Prostate gland (tissue), 2 donors: ENCODE measurements at regions not wholly inside any gene's neighbourhood (a gene's known extent, or its start where the extent isn't known, plus 50 kb on each side); places are given as distances from the start of the nearest gene placed in this dataset.

Experiments used
- DNase-seq: peaks from one replicate; pipeline ENCODE4 v3.0.0-alpha.2; 2019; ENCODE audit warnings: low spot score
- H3K27ac ChIP-seq, 2 donors: fragments of 200-600 bp; sonication (generic); 2 replicates each; pipeline ENCODE4 v1.5.1; 2017 to 2019
- H3K27me3 ChIP-seq: fragments of 200-600 bp; sonication (generic); replicated peaks from 2 replicates; pipeline ENCODE4 v1.5.1; 2019; ENCODE audit not compliant: insufficient read depth
- H3K36me3 ChIP-seq, 2 donors: fragments of 200-600 bp; sonication (generic); 1 replicate in 1 of 2; 2 replicates in 1 of 2; pipeline versions ENCODE4 v1.5.1 to v1.8.1; 2017 to 2019
- H3K4me1 ChIP-seq: fragments of 200-600 bp; sonication (generic); replicated peaks from 2 replicates; pipeline ENCODE4 v1.5.1; 2019
- H3K4me3 ChIP-seq, 2 donors: fragments of 200-600 bp; sonication (generic); 2 replicates each; pipeline ENCODE4 v1.5.1; 2017 to 2019
- H3K9me3 ChIP-seq: fragments of 200-600 bp; sonication (generic); 2 replicates; pipeline ENCODE4 v1.5.1; 2017
- POLR2A ChIP-seq: fragments of 450-650 bp; IDR thresholded peaks from one replicate; pipeline ENCODE4 v1.6.1; 2016; ENCODE audit warnings: antibody characterized with exemption, mild to moderate bottlenecking
- POLR2AphosphoS5 ChIP-seq: sonication (generic); formaldehyde crosslinking; IDR thresholded peaks from one replicate; pipeline ENCODE4 v1.6.1; 2017; ENCODE audit warnings: antibody characterized with exemption
- WGBS: methylation state at CpG from one replicate; pipeline ENCODE4 v1.1.5; 2018; 5-methylcytosine and 5-hydroxymethylcytosine counted together
- intact Hi-C: fragments of 100-400 bp; cut with DNase I; formaldehyde crosslinking; loops from one replicate; pipeline ENCODE4 v1.14.2; 2022
- TF ChIP-seq, protein P1 (sequence below), 4 experiments: fragments of 200-600 bp in 2 of 4; fragments of 450-650 bp in 2 of 4; sonication (generic) in 2 of 4; IDR thresholded peaks; 1 replicate in 3 of 4; 2 replicates in 1 of 4; pipeline ENCODE4 v1.5.1; 2016 to 2019; ENCODE audit warnings: antibody characterized with exemption in 4 of 4, mild to moderate bottlenecking in 2 of 4, moderate library complexity in 2 of 4

DNA sequence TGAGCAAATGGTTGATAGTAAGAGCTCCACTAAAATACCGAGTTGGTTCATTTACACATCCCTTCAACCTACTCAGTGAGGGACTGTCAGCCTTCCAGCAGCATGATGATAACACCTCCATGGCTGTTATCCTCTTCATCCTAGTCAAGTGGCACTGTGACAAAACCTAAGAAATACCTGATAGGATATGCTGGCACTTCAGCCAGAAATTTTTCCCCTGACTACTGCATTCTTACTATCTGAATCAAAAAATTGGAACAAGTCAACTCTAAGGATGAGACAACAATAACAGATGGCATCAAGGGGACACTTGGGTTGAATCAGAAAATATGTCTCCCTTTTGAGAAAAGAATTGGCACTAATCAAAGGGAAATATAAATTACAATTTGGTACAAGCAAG is 193.9 kb downstream of the KCTD12 start:
- no peak overlapping the region for H3K4me3 ChIP-seq
- H3K9me3 ChIP-seq: no peaks in the 10 kb centered on the region
- no peaks in the 10 kb centered on the region for H3K36me3 ChIP-seq
- DNase-seq: no peak
- no peak overlapping the region for H3K27ac ChIP-seq
- no peaks in the 10 kb centered on the region for H3K4me1 ChIP-seq
- no peak for TF ChIP-seq POLR2A
- TF ChIP-seq, protein P1, sequence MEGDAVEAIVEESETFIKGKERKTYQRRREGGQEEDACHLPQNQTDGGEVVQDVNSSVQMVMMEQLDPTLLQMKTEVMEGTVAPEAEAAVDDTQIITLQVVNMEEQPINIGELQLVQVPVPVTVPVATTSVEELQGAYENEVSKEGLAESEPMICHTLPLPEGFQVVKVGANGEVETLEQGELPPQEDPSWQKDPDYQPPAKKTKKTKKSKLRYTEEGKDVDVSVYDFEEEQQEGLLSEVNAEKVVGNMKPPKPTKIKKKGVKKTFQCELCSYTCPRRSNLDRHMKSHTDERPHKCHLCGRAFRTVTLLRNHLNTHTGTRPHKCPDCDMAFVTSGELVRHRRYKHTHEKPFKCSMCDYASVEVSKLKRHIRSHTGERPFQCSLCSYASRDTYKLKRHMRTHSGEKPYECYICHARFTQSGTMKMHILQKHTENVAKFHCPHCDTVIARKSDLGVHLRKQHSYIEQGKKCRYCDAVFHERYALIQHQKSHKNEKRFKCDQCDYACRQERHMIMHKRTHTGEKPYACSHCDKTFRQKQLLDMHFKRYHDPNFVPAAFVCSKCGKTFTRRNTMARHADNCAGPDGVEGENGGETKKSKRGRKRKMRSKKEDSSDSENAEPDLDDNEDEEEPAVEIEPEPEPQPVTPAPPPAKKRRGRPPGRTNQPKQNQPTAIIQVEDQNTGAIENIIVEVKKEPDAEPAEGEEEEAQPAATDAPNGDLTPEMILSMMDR (IDR thresholded peaks at IDR 0.05): no peak
- TF ChIP-seq POLR2AphosphoS5: no peak
- H3K27me3 ChIP-seq: no peaks in the 10 kb centered on the region
- intact Hi-C loops: no loop called here
- 23% methylated on average over 1 of the region's 1 CpG for WGBS

DNA sequence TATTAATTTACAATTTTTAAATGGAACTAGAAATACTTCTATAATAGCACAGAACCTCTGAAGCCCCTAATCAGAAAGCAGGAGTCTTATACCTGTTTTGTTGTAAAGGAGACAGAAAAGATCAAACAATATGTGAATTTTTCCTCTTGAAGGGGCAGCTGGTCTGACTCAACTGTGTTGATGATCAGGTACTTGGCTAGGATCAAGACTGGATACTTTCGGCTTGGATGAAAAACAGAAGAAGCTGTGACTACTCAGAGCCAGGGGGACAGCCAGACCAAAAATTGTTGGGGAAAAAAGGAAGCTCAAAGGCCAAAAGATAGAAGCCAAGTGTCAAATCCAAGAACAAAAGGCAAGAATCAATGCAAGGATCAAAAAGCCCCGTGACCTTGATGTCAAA is 195.6 kb downstream of the KCTD12 start:
- no peaks in the 10 kb centered on the region for H3K9me3 ChIP-seq
- WGBS: 78% methylated on average over 2 of the region's 2 CpGs
- H3K36me3 ChIP-seq: no peaks in the 10 kb centered on the region
- intact Hi-C loops: no loop called here
- no peak for DNase-seq
- no peak for TF ChIP-seq POLR2AphosphoS5
- TF ChIP-seq, protein P1 (IDR thresholded peaks at IDR 0.05): no peak
- no peak for TF ChIP-seq POLR2A
- no peak overlapping the region for H3K27ac ChIP-seq
- no peak overlapping the region for H3K4me3 ChIP-seq
- H3K4me1 ChIP-seq: no peaks in the 10 kb centered on the region
- no peaks in the 10 kb centered on the region for H3K27me3 ChIP-seq

DNA sequence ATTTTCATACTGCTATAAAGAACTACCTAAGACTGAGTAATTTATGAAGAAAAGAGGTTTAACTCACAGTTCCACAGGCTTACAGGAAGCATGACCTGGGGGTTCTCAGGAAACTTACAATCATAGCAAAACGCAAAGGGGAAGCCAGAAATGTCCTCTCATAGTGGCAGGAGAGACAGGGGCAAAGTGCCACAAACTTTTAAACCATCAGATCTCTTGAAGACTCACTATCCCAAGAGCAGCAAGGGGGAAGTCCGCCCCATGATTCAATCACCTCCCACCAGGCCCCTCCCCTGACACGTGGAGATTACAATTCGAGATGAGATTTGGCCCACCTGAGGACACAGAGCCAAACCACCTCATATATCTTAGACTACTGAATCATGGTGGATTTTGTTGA is 198.7 kb downstream of the KCTD12 start:
- 74% methylated on average over 4 of the region's 4 CpGs for WGBS
- no peaks in the 10 kb centered on the region for H3K36me3 ChIP-seq
- H3K9me3 ChIP-seq: no peaks in the 10 kb centered on the region
- intact Hi-C loops: no loop called here
- H3K27me3 ChIP-seq: no peaks in the 10 kb centered on the region
- H3K4me1 ChIP-seq: no peaks in the 10 kb centered on the region
- H3K4me3 ChIP-seq: no peak overlapping the region
- DNase-seq: no peak
- no peak for TF ChIP-seq POLR2A
- TF ChIP-seq, protein P1 (IDR thresholded peaks at IDR 0.05): no peak
- TF ChIP-seq POLR2AphosphoS5: no peak
- no peak overlapping the region for H3K27ac ChIP-seq

- no peak for TF ChIP-seq POLR2A
- TF ChIP-seq POLR2AphosphoS5: no peak
- TF ChIP-seq, protein P1 (IDR thresholded peaks at IDR 0.05): no peak
- Histone ChIP-seq H3K4me3 (no peak overlapping the region), H3K9me3 (no peaks in the 10 kb centered on the region), H3K27me3 (no peaks in the 10 kb centered on the region), H3K36me3 (no peaks in the 10 kb centered on the region), H3K4me1 (no peaks in the 10 kb centered on the region), H3K27ac (no peak overlapping the region)
- 87% methylated on average over 5 of the region's 5 CpGs for WGBS
- no peak for DNase-seq
- intact Hi-C loops: no loop called here
Measured at GRCh38 chr13:76685938-76686337, 200.3 kb downstream of the KCTD12 start.

- Histone ChIP-seq H3K4me1 (no peaks in the 10 kb centered on the region), H3K9me3 (no peaks in the 10 kb centered on the region), H3K27me3 (no peaks in the 10 kb centered on the region), H3K27ac (no peak overlapping the region), H3K36me3 (no peaks in the 10 kb centered on the region), H3K4me3 (no peak overlapping the region)
- TF ChIP-seq POLR2AphosphoS5: no peak
- TF ChIP-seq POLR2A: no peak
- TF ChIP-seq, protein P1 (IDR thresholded peaks at IDR 0.05): no peak
- WGBS: 63% methylated on average over 1 of the region's 1 CpG
- DNase-seq: no peak
- intact Hi-C loops: no loop called here
Measured at GRCh38 chr13:76684336-76684735, 201.9 kb downstream of the KCTD12 start.
